IMR-90 (cell line): ENCODE measurements at regions not wholly inside any gene's neighbourhood (a gene's known extent, or its start where the extent isn't known, plus 50 kb on each side); places are given as distances from the start of the nearest gene placed in this dataset.

Experiments
- ATAC-seq: fragments of 200-7000 bp; cut with Tn5 transposase; 2 replicates; pipeline ENCODE4 v1.9.1; 2020; ENCODE audit warnings: low read depth, mild to moderate bottlenecking, moderate library complexity
- BruUV-seq: library from RNA; stranded (reverse); fragments of 400-500 nt; replicated peaks from 2 replicates; lab custom pipeline; 2021; lab: Mats Ljungman, UMichigan
- CTCF ChIA-PET: fragments of 300-600 bp; formaldehyde crosslinking; extraction: SDS; loops from one replicate; lab custom pipeline; 2021; ENCODE audit warnings: antibody characterized with exemption; lab: Yijun Ruan, JAX
- POLR2A ChIA-PET: fragments of 300-600 bp; sonication (Branson Sonifier 250); formaldehyde crosslinking; loops from one replicate; lab custom pipeline; 2022; ENCODE audit warnings: antibody characterized with exemption; ENCODE audit not compliant: unreplicated experiment; lab: Charles Lee
- DNase-seq: peaks from one replicate; pipeline ENCODE4 v3.0.0; 2013
- H2AFZ ChIP-seq: replicated peaks from 2 replicates; pipeline ENCODE3; 2013; ENCODE audit warnings: low read length, mild to moderate bottlenecking; ENCODE audit not compliant: poor library complexity
- H2AK5ac ChIP-seq: 2 replicates; pipeline ENCODE4 v1.6.1; 2013; ENCODE audit warnings: low read depth, low read length, inconsistent platforms
- H2AK9ac ChIP-seq: replicated peaks from 2 replicates; pipeline ENCODE3; 2013; ENCODE audit warnings: mild to moderate bottlenecking, low read depth, low read length, moderate library complexity; ENCODE audit not compliant: poor library complexity
- H2BK120ac ChIP-seq: 2 replicates; pipeline ENCODE4 v1.6.1; 2013; ENCODE audit warnings: low read depth, low read length, inconsistent platforms
- H2BK15ac ChIP-seq: 3 replicates; pipeline ENCODE4 v1.6.1; 2013; ENCODE audit warnings: low read depth, low read length, inconsistent platforms
- H2BK20ac ChIP-seq: 2 replicates; pipeline ENCODE4 v1.6.1; 2013; ENCODE audit warnings: low read depth, mild to moderate bottlenecking, inconsistent platforms, low read length, moderate library complexity
- H2BK5ac ChIP-seq: 2 replicates; pipeline ENCODE4 v1.6.1; 2013; ENCODE audit warnings: mild to moderate bottlenecking, low read depth, low read length, inconsistent platforms; ENCODE audit not compliant: poor library complexity, severe bottlenecking
- H3K14ac ChIP-seq: replicated peaks from 2 replicates; pipeline ENCODE4 v1.6.1; 2013; ENCODE audit warnings: low read depth, low read length, inconsistent platforms
- H3K18ac ChIP-seq: 2 replicates; pipeline ENCODE4 v1.6.1; 2013; ENCODE audit warnings: low read depth, low read length, control low read depth
- H3K23ac ChIP-seq: 2 replicates; pipeline ENCODE4 v1.6.1; 2013; ENCODE audit warnings: low read depth, low read length, inconsistent platforms
- H3K27ac ChIP-seq: 2 replicates; pipeline ENCODE4 v1.5.1; 2013; ENCODE audit warnings: mild to moderate bottlenecking, control low read depth, low read length; ENCODE audit not compliant: insufficient read depth
- H3K27me3 ChIP-seq: 2 replicates; pipeline ENCODE4 v1.6.1; 2013; ENCODE audit warnings: low read length; ENCODE audit not compliant: control insufficient read depth, insufficient read depth
- H3K36me3 ChIP-seq: 2 replicates; pipeline ENCODE4 v1.6.1; 2013; ENCODE audit warnings: low read length, mixed read lengths; ENCODE audit not compliant: control insufficient read depth, insufficient read depth
- H3K4ac ChIP-seq: 2 replicates; pipeline ENCODE4 v1.6.1; 2013; ENCODE audit warnings: low read depth, low read length, inconsistent platforms
- H3K4me1 ChIP-seq: 2 replicates; pipeline ENCODE4 v1.6.1; 2013; ENCODE audit warnings: low read length, mixed read lengths; ENCODE audit not compliant: control insufficient read depth, insufficient read depth
- H3K4me2 ChIP-seq: 2 replicates; pipeline ENCODE4 v1.6.1; 2013; ENCODE audit warnings: low read depth, mild to moderate bottlenecking, control low read depth, low read length, moderate library complexity
- H3K4me3 ChIP-seq: 2 replicates; pipeline ENCODE4 v1.5.1; 2013; ENCODE audit warnings: low read depth, mild to moderate bottlenecking, control low read depth, low read length, moderate library complexity; ENCODE audit not compliant: insufficient read depth
- H3K56ac ChIP-seq: 2 replicates; pipeline ENCODE4 v1.6.1; 2013; ENCODE audit warnings: low read length, inconsistent platforms; ENCODE audit not compliant: insufficient read depth; ENCODE audit errors: extremely low read depth
- H3K79me1 ChIP-seq, 2 experiments: 2 replicates each; pipeline ENCODE4 v1.6.1; 2013; ENCODE audit warnings: low read length in 2 of 2, inconsistent platforms in 1 of 2, low read depth in 1 of 2
- H3K9ac ChIP-seq: 2 replicates; pipeline ENCODE4 v1.6.1; 2013; ENCODE audit warnings: low read depth, low read length, control low read depth
- H3K9me1 ChIP-seq: 2 replicates; pipeline ENCODE4 v1.6.1; 2013; ENCODE audit warnings: low read length, inconsistent platforms; ENCODE audit not compliant: insufficient read depth
- H3K9me3 ChIP-seq: 2 replicates; pipeline ENCODE4 v1.6.1; 2013; ENCODE audit warnings: low read length; ENCODE audit not compliant: control insufficient read depth, insufficient read depth
- H4K20me1 ChIP-seq: 2 replicates; pipeline ENCODE4 v1.6.1; 2013; ENCODE audit warnings: low read length, inconsistent platforms; ENCODE audit not compliant: insufficient read depth
- H4K5ac ChIP-seq: 2 replicates; pipeline ENCODE4 v1.6.1; 2013; ENCODE audit warnings: mild to moderate bottlenecking, low read depth, low read length, control low read depth
- H4K8ac ChIP-seq, 2 experiments: 2 replicates each; pipeline ENCODE4 v1.6.1; 2013; ENCODE audit warnings: low read depth in 2 of 2, low read length in 2 of 2, control low read depth in 1 of 2, inconsistent platforms in 1 of 2
- H4K91ac ChIP-seq: 2 replicates; pipeline ENCODE4 v1.6.1; 2013; ENCODE audit warnings: low read depth, low read length, inconsistent platforms; ENCODE audit not compliant: insufficient read depth
- BHLHE40 ChIP-seq: fragments of 150-350 bp; IDR thresholded peaks from 2 replicates; pipeline ENCODE4 v1.6.1; 2016; ENCODE audit warnings: mild to moderate bottlenecking, low read depth, low read length
- CEBPB ChIP-seq: IDR thresholded peaks from 2 replicates; pipeline ENCODE4 v1.6.1; 2012; ENCODE audit warnings: low read depth, low read length, improper control_type of control experiment
- CHD1 ChIP-seq: IDR thresholded peaks from 2 replicates; pipeline ENCODE4 v1.6.1; 2012; ENCODE audit warnings: low read depth, low read length, improper control_type of control experiment
- CTCF ChIP-seq: conservative IDR thresholded peaks from 2 replicates; pipeline ENCODE4 v1.5.1; 2012; ENCODE audit warnings: mild to moderate bottlenecking, low read depth, low read length, improper control_type of control experiment
- ELK1 ChIP-seq: fragments of 150-350 bp; IDR thresholded peaks from 2 replicates; pipeline ENCODE4 v1.6.1; 2016; ENCODE audit warnings: low read depth, mild to moderate bottlenecking, low read length, moderate library complexity, borderline replicate concordance
- FOS ChIP-seq: fragments of 150-350 bp; IDR thresholded peaks from 2 replicates; pipeline ENCODE4 v1.6.1; 2016; ENCODE audit warnings: low read depth, low read length
- MXI1 ChIP-seq: IDR thresholded peaks from 2 replicates; pipeline ENCODE4 v1.6.1; 2012; ENCODE audit warnings: low read depth, mild to moderate bottlenecking, low read length, moderate library complexity, borderline replicate concordance
- NFE2L2 ChIP-seq: fragments of 150-350 bp; IDR thresholded peaks from 2 replicates; pipeline ENCODE4 v1.6.1; 2016; ENCODE audit warnings: low read depth, mild to moderate bottlenecking, low read length
- POLR2A ChIP-seq: IDR thresholded peaks from 2 replicates; pipeline ENCODE4 v1.6.1; 2012; ENCODE audit warnings: mild to moderate bottlenecking, low read depth, low read length
- RAD21 ChIP-seq: IDR thresholded peaks from 2 replicates; pipeline ENCODE4 v1.6.1; 2012; ENCODE audit warnings: low read length, improper control_type of control experiment
- RFX5 ChIP-seq: IDR thresholded peaks from 2 replicates; pipeline ENCODE4 v1.8.0; 2012; ENCODE audit warnings: low read depth, mild to moderate bottlenecking, low read length, moderate library complexity
- SMC3 ChIP-seq: fragments of 150-350 bp; IDR thresholded peaks from 2 replicates; pipeline ENCODE4 v1.6.1; 2016; ENCODE audit warnings: low read depth, mild to moderate bottlenecking, antibody characterized with exemption, low read length, moderate library complexity
- USF2 ChIP-seq: fragments of 150-350 bp; IDR thresholded peaks from 2 replicates; pipeline ENCODE4 v1.6.1; 2017; ENCODE audit warnings: mild to moderate bottlenecking, antibody characterized with exemption, low read length, low read depth
- WGBS, 2 experiments: methylation state at CpG; one replicate each; pipeline versions ENCODE4 v1.1.5 to v1.1.7; 2013; ENCODE audit warnings: missing lambda C conversion rate in 2 of 2; ENCODE audit not compliant: insufficient read length in 1 of 2; ENCODE audit errors: extremely low coverage in 2 of 2; 5-methylcytosine and 5-hydroxymethylcytosine counted together
- dilution Hi-C: fragments of 300-500 bp; cut with HindIII; formaldehyde crosslinking; loops from one replicate; pipeline ENCODE4 v1.14.3; 2018; ENCODE audit warnings: low sequenced_read_pairs; ENCODE audit not compliant: unreplicated experiment
- in situ Hi-C: fragments of 300-500 bp; cut with MboI; formaldehyde crosslinking; loops from 3 replicates; pipeline ENCODE4 v1.14.3; 2019; ENCODE audit warnings: low sequenced_read_pairs, inconsistent platforms, mixed read lengths
- intact Hi-C: fragments of 100-400 bp; cut with micrococcal nuclease; formaldehyde crosslinking; loops from 2 replicates; pipeline ENCODE4 v1.10.0; 2022

GRCh38 chr4:31516520-31516919, 796.4 kb downstream of the PCDH7 start:
- no peaks in the 10 kb centered on the region for H3K9me1 ChIP-seq
- TF ChIP-seq RFX5 (no peak), FOS (no peak), ELK1 (no peak), CEBPB (no peak), SMC3 (no peak), USF2 (no peak), BHLHE40 (no peak), NFE2L2 (no peak), RAD21 (no peak), POLR2A (no peak), CTCF (no peak), MXI1 (no peak), CHD1 (no peak)
- no CpG with 5 or more reads among the region's 1 CpG for WGBS, 2 experiments
- no peak overlapping the region for H2BK20ac ChIP-seq
- H3K27ac ChIP-seq: no peak overlapping the region
- H3K9me3 ChIP-seq: no peaks in the 10 kb centered on the region
- POLR2A ChIA-PET: no interaction called here
- H3K4me2 ChIP-seq: no peak overlapping the region
- no TSS peak for BruUV-seq
- H3K4me1 ChIP-seq: no peaks in the 10 kb centered on the region
- intact Hi-C loops (no loop called here), in situ Hi-C loops (no loop called here), dilution Hi-C loops (no loop called here)
- no peak overlapping the region for H2AK9ac ChIP-seq
- H3K9ac ChIP-seq: no peak overlapping the region
- no peak overlapping the region for H3K14ac ChIP-seq
- H4K20me1 ChIP-seq: no peaks in the 10 kb centered on the region
- no peak for ATAC-seq
- no peak overlapping the region for H2BK120ac ChIP-seq
- H3K56ac ChIP-seq: no peak overlapping the region
- no peaks in the 10 kb centered on the region for H3K36me3 ChIP-seq
- no peak overlapping the region for H3K23ac ChIP-seq
- H3K27me3 ChIP-seq: no peaks in the 10 kb centered on the region
- no peak overlapping the region for H2AFZ ChIP-seq
- no peak overlapping the region for H2AK5ac ChIP-seq
- DNase-seq: no peak
- no peak overlapping the region for H2BK5ac ChIP-seq
- H4K91ac ChIP-seq: no peak overlapping the region
- CTCF ChIA-PET: no interaction called here
- H3K4ac ChIP-seq: no peak overlapping the region
- H2BK15ac ChIP-seq: no peak overlapping the region
- no peaks in the 10 kb centered on the region for H3K79me1 ChIP-seq
- H3K18ac ChIP-seq: no peak overlapping the region
- H4K8ac ChIP-seq: no peak overlapping the region
- no peak overlapping the region for H4K5ac ChIP-seq
- H3K4me3 ChIP-seq: no peak overlapping the region
